Spleen (tissue), 11 donors: ENCODE measurements at regions not wholly inside any gene's neighbourhood (a gene's known extent, or its start where the extent isn't known, plus 50 kb on each side); places are given as distances from the start of the nearest gene placed in this dataset.

ENCODE experiments used
- DNase-seq: peaks from one replicate; pipeline ENCODE4 v3.0.0-alpha.2; 2020
- H3K27ac ChIP-seq, 8 donors: fragments of 200-600 bp; sonication (generic) in 7 of 8; 1 replicate in 4 of 8; 2 replicates in 4 of 8; pipeline versions ENCODE4 v1.5.0 to v1.8.0; 2016 to 2021; ENCODE audit warnings: inconsistent platforms in 4 of 8, mild to moderate bottlenecking in 4 of 8, moderate library complexity in 1 of 8
- H3K27me3 ChIP-seq, 7 donors: fragments of 200-600 bp; sonication (generic) in 6 of 7; replicated peaks in 1 of 7; 1 replicate in 4 of 7; 2 replicates in 3 of 7; pipeline versions ENCODE4 v1.5.0 to v1.8.0; 2016 to 2021; ENCODE audit warnings: inconsistent platforms in 3 of 7, mild to moderate bottlenecking in 1 of 7
- H3K36me3 ChIP-seq, 6 donors: fragments of 200-600 bp; sonication (generic) in 5 of 6; 1 replicate in 4 of 6; 2 replicates in 2 of 6; pipeline versions ENCODE4 v1.5.0 to v1.8.0; 2016 to 2021; ENCODE audit warnings: inconsistent platforms in 2 of 6
- H3K4me1 ChIP-seq, 6 donors: fragments of 200-600 bp; sonication (generic) in 5 of 6; 1 replicate in 3 of 6; 2 replicates in 3 of 6; pipeline versions ENCODE4 v1.5.0 to v1.8.0; 2016 to 2021; ENCODE audit warnings: inconsistent platforms in 3 of 6
- H3K4me3 ChIP-seq, 8 donors: fragments of 200-600 bp; sonication (generic) in 7 of 8; 1 replicate in 4 of 8; 2 replicates in 4 of 8; pipeline versions ENCODE4 v1.5.0 to v1.8.0; 2016 to 2021; ENCODE audit warnings: inconsistent platforms in 4 of 8, mild to moderate bottlenecking in 4 of 8, moderate library complexity in 2 of 8
- H3K9me3 ChIP-seq, 8 donors: fragments of 200-600 bp; sonication (generic) in 7 of 8; 1 replicate in 4 of 8; 2 replicates in 4 of 8; pipeline versions ENCODE4 v1.5.0 to v1.8.0; 2016 to 2021; ENCODE audit warnings: inconsistent platforms in 4 of 8
- POLR2A ChIP-seq, 3 donors: fragments of 450-650 bp; IDR thresholded peaks; one replicate each; pipeline ENCODE4 v1.5.1; 2017; ENCODE audit warnings: antibody characterized with exemption in 3 of 3, mild to moderate bottlenecking in 1 of 3
- POLR2AphosphoS5 ChIP-seq, 3 donors: sonication (generic); formaldehyde crosslinking; IDR thresholded peaks; one replicate each; pipeline ENCODE4 v1.5.1; 2017; ENCODE audit warnings: antibody characterized with exemption in 3 of 3
- whole genome bisulfite sequencing, 5 donors: extraction: QIAGEN DNeasy Blood & Tissue Kit in 3 of 5; methylation state at CpG; one replicate each; pipeline versions ENCODE4 v1.1.5 to v1.1.7; 2013 to 2018; 5-methylcytosine and 5-hydroxymethylcytosine counted together
- intact Hi-C: fragments of 100-400 bp; cut with DNase I; formaldehyde crosslinking; loops from one replicate; pipeline ENCODE4 v1.15.0; 2023; ENCODE audit warnings: low total_unique reads
- TF ChIP-seq, protein P1 (sequence below), 11 experiments: fragments of 200-600 bp in 7 of 11; fragments of 450-650 bp in 4 of 11; sonication (generic) in 4 of 11; IDR thresholded peaks in 8 of 11; conservative IDR thresholded peaks in 3 of 11; 1 replicate in 7 of 11; 2 replicates in 4 of 11; pipeline versions ENCODE4 v1.4.0 to v1.8.0; 2016 to 2021; ENCODE audit warnings: antibody characterized with exemption in 11 of 11, inconsistent platforms in 4 of 11, mild to moderate bottlenecking in 1 of 11
- donor health status: healthy with polysubstance abuse.
- donor health status: DM: no; HTN: no; CAD: no; lungs with moderate emphysema.
- donor health status: DM: no; HTN: no; CAD: no.
- donor health status: Bipolar disorder and iron deficiency.
- donor health status: healthy.
- donor health status: DM: no; HTN: no; CAD: no.
- donor health status: DM: yes; HTN: yes; CAD: no.

DNA sequence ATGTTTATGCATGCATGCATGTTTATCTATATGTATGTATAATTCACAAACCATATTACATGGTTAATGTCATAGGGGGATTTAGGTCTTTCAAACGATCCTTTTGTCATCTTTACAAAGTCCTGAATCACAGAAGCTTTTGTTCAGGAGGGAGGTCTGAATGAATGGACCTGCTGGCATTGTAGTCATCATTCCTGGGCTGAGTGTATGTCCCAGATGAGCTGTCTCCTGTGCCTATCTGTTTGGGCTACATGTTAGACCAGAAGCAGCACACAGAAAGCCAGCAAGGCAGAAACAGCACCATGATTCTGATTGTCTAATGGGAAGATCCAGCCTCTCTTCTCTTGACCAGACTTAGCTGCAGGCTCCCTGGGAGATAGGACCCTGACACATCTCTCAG lies 69.5 kb downstream of the ADM start:
- H3K36me3 ChIP-seq: no peaks in the 10 kb centered on the region
- H3K4me1 ChIP-seq: peaks cover 0 to 37% (median 7%) of the 10 kb centered on the region in 6 donors
- WGBS, 5 donors: 60 to 78% (median 68%) methylated on average over 1 of the region's 1 CpG
- H3K27ac ChIP-seq: no peak overlapping the region
- peaks cover 0 to 30% (median 0%) of the 10 kb centered on the region in 7 donors for H3K27me3 ChIP-seq
- no peak overlapping the region for H3K4me3 ChIP-seq
- intact Hi-C loops: no loop called here
- TF ChIP-seq POLR2A (IDR thresholded peaks at IDR 0.05) (no peak), POLR2AphosphoS5 (IDR thresholded peaks at IDR 0.05) (no peak)
- TF ChIP-seq, protein P1, sequence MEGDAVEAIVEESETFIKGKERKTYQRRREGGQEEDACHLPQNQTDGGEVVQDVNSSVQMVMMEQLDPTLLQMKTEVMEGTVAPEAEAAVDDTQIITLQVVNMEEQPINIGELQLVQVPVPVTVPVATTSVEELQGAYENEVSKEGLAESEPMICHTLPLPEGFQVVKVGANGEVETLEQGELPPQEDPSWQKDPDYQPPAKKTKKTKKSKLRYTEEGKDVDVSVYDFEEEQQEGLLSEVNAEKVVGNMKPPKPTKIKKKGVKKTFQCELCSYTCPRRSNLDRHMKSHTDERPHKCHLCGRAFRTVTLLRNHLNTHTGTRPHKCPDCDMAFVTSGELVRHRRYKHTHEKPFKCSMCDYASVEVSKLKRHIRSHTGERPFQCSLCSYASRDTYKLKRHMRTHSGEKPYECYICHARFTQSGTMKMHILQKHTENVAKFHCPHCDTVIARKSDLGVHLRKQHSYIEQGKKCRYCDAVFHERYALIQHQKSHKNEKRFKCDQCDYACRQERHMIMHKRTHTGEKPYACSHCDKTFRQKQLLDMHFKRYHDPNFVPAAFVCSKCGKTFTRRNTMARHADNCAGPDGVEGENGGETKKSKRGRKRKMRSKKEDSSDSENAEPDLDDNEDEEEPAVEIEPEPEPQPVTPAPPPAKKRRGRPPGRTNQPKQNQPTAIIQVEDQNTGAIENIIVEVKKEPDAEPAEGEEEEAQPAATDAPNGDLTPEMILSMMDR (IDR thresholded peaks at IDR 0.05 in 8 of 11, conservative IDR thresholded peaks at IDR 0.05 in 3 of 11): no peak
- no peaks in the 10 kb centered on the region for H3K9me3 ChIP-seq
- DNase-seq: no peak

DNA sequence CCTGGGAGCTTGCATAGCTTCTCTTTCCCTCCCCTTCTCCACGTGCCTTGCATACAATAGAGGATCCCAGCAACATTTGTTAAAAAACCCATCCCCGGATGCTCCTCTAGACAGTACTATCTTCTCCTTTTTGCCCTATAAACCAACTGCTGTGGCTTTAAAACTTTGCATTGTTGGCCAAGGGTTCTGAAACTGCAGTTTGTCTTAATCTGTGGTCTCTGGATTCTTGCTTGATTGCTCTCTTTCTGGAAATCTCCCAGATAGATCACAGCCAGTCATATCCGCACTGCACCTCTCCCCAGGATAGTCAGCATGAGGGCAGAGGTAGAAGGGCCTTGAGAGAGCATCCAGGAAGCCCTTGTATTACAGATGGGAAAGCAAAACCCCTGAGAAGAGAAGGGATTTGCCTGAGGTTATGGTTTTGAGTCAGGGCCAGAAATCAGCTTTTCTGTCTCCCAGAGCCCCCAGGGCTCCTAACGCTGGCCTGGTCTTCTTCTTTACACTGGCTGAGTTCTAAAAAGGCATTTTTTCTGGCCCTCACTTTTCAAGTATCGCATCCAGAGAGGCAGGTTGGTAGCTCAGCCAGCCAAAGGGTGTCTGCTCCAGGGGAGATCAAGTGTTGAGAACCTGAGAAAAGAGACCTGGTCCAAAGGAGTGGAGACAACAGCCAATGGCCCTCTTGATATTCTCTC lies 70.6 kb downstream of the ADM start:
- peaks cover 0 to 42% (median 7%) of the 10 kb centered on the region in 6 donors for H3K4me1 ChIP-seq
- H3K27me3 ChIP-seq: peaks cover 0 to 30% (median 0%) of the 10 kb centered on the region in 7 donors
- intact Hi-C loops: no loop called here
- DNase-seq: no peak
- H3K4me3 ChIP-seq: no peak overlapping the region
- no peak overlapping the region for H3K27ac ChIP-seq
- TF ChIP-seq, protein P1 (IDR thresholded peaks at IDR 0.05 in 8 of 11, conservative IDR thresholded peaks at IDR 0.05 in 3 of 11): no peak
- H3K9me3 ChIP-seq: no peaks in the 10 kb centered on the region
- 57 to 78% (median 72%) methylated on average over 5 of the region's 5 CpGs for WGBS, 5 donors
- H3K36me3 ChIP-seq: no peaks in the 10 kb centered on the region

DNA sequence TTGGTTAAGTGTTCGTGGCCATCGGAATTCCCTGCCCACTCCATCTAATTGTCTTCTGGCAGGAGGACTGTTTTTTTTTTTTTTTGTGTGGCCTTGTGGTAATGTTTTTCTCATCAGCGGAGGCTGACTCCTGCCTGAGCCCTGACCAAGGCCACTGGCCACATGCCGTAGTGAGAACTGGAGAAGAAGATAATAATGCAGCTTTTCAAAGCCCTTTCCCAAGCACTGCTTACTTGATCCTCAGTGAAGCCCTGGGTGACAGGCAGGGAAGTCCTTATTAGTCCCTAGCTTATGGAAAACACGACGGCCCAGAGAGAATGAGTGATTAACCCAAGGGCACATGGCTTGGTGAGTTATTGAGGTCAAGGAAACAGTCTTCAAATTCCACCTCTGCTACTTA lies 71.2 kb downstream of the ADM start:
- TF ChIP-seq, protein P1 (IDR thresholded peaks at IDR 0.05 in 8 of 11, conservative IDR thresholded peaks at IDR 0.05 in 3 of 11): no peak
- TF ChIP-seq POLR2A (IDR thresholded peaks at IDR 0.05): no peak
- TF ChIP-seq POLR2AphosphoS5 (IDR thresholded peaks at IDR 0.05): no peak
- Histone ChIP-seq H3K27me3 (peaks cover 0 to 36% (median 0%) of the 10 kb centered on the region in 7 donors), H3K4me1 (peaks cover 0 to 42% (median 7%) of the 10 kb centered on the region in 6 donors), H3K9me3 (no peaks in the 10 kb centered on the region), H3K36me3 (no peaks in the 10 kb centered on the region), H3K4me3 (no peak overlapping the region), H3K27ac (no peak overlapping the region)
- 64 to 83% (median 76%) methylated on average over 6 of the region's 6 CpGs for WGBS, 5 donors
- no peak for DNase-seq
- intact Hi-C loops: no loop called here

DNA sequence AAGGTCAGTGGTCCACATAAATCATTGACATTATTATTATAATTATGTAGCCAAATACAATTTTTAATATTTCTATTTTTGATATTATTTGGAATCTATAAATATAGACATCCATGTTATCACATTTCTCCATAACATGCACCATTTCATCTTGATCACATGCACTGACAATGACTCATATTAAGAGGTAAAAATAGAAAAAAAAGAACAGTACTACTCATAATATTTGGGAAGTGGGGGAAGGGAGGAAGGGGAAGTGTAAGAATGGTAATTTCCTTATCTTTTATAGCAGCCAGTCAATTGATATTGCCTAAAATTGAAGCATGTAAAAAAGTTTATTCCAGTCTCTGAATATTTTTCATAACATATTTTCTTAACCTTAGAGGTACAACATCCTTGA lies 72.3 kb downstream of the ADM start:
- Histone ChIP-seq H3K27me3 (peaks cover 0 to 45% (median 0%) of the 10 kb centered on the region in 7 donors), H3K4me1 (peaks cover 0 to 42% (median 7%) of the 10 kb centered on the region in 6 donors)

More for the DNA sequence above, 72.3 kb downstream of the ADM start:
- TF ChIP-seq POLR2A (IDR thresholded peaks at IDR 0.05): no peak
- TF ChIP-seq POLR2AphosphoS5 (IDR thresholded peaks at IDR 0.05): no peak
- TF ChIP-seq, protein P1 (IDR thresholded peaks at IDR 0.05 in 8 of 11, conservative IDR thresholded peaks at IDR 0.05 in 3 of 11): no peak
- DNase-seq: no peak
- no peak overlapping the region for H3K27ac ChIP-seq
- no peak overlapping the region for H3K4me3 ChIP-seq
- intact Hi-C loops: no loop called here
- H3K9me3 ChIP-seq: no peaks in the 10 kb centered on the region
- H3K36me3 ChIP-seq: no peaks in the 10 kb centered on the region
